Right cardiac atrium (tissue), 5 donors: ENCODE measurements at regions not wholly inside any gene's neighbourhood (a gene's known extent, or its start where the extent isn't known, plus 50 kb on each side); places are given as distances from the start of the nearest gene placed in this dataset.

Experiments used
- ATAC-seq, 2 donors: fragments of 200-7000 bp; cut with Tn5 transposase; one replicate each; pipeline versions ENCODE4 v1.8.0 to v1.9.1; 2020; ENCODE audit warnings: moderate library complexity in 2 of 2, mild to moderate bottlenecking in 1 of 2
- DNase-seq, 3 donors: peaks; one replicate each; pipeline ENCODE4 v3.0.0-alpha.2; 2020
- H3K27ac ChIP-seq: one replicate; pipeline ENCODE4 v1.5.1; 2013; ENCODE audit warnings: mild to moderate bottlenecking, low read length, control low read depth, moderate library complexity
- H3K27me3 ChIP-seq: one replicate; pipeline ENCODE4 v1.6.1; 2013; ENCODE audit not compliant: control insufficient read depth, insufficient read depth
- H3K4me1 ChIP-seq: one replicate; pipeline ENCODE4 v1.6.1; 2013; ENCODE audit warnings: low read length; ENCODE audit not compliant: control insufficient read depth, insufficient read depth
- H3K4me3 ChIP-seq: one replicate; pipeline ENCODE4 v1.5.1; 2013; ENCODE audit warnings: low read length, control low read depth
- H3K9me3 ChIP-seq: one replicate; pipeline ENCODE4 v1.6.1; 2013; ENCODE audit warnings: low read length; ENCODE audit not compliant: control insufficient read depth
- WGBS: extraction: QIAGEN DNeasy Blood & Tissue Kit; methylation state at CpG from one replicate; pipeline ENCODE4 v1.1.7; 2013; 5-methylcytosine and 5-hydroxymethylcytosine counted together
- intact Hi-C, 4 donors: fragments of 100-400 bp; cut with DNase I; formaldehyde crosslinking; loops; one replicate each; pipeline versions ENCODE4 v1.11.0 to v1.14.0; 2022 to 2023
- donor health status: healthy with polysubstance abuse.
- donor health status: DM: no; HTN: yes; CAD: no.
- donor health status: DM: no; HTN: no; CAD: no.
- donor health status: DM: no; HTN: yes; CAD: no; lungs with severe emphysema.
- donor health status: DM: yes; HTN: yes; CAD: no.

DNA sequence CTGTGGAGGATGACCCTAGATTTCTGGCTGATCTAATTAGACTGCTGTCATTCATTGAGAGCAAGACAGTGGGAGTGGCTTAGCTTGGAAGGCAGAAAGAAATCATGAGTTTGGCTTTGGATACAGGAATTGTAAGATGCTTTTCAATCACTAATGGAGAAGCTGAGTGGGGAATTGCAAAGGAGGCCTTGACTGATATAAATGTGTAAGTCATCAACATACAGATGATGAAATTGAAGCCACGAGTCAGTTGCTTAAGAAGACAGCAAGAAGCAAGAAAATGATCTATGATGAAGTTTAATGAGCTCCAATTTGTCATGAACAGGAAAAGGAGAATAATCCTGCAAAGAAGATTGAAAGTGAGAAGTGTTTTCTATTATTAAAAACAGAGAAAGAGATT lies 136.7 kb upstream of the C1QTNF7 start:
- no peak overlapping the region for H3K4me3 ChIP-seq
- H3K27ac ChIP-seq = no peak overlapping the region
- no peaks in the 10 kb centered on the region for H3K27me3 ChIP-seq
- ATAC-seq (no peak), DNase-seq (no peak)
- no peaks in the 10 kb centered on the region for H3K4me1 ChIP-seq
- WGBS = 65% methylated on average over 1 of the region's 1 CpG
- H3K9me3 ChIP-seq = no peaks in the 10 kb centered on the region
- intact Hi-C loops = no loop called here

DNA sequence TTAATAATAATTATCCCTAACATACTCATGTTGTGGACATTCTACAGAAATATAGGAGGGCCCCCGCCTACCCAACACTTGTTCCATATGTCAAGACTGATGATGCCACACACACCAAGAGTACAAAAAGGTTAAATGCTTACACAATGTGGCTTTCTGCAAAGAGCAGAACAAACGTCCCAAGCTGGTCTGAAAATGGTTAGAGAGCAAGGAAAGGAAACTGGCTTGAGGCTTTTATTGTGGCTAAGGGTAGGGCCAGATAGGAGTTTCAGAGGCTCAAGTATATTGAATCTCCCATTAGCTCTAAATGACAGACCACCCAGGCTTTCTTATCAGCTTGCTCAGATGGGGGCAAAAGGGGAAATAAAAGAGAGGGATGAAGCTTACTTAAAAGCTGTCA lies 134.1 kb upstream of the C1QTNF7 start:
- Histone ChIP-seq H3K27ac (no peak overlapping the region), H3K27me3 (no peaks in the 10 kb centered on the region), H3K9me3 (no peaks in the 10 kb centered on the region), H3K4me1 (no peaks in the 10 kb centered on the region), H3K4me3 (no peak overlapping the region)
- 59% methylated on average over 2 of the region's 2 CpGs for WGBS
- intact Hi-C loops = no loop called here
- ATAC-seq (no peak), DNase-seq (no peak)

DNA sequence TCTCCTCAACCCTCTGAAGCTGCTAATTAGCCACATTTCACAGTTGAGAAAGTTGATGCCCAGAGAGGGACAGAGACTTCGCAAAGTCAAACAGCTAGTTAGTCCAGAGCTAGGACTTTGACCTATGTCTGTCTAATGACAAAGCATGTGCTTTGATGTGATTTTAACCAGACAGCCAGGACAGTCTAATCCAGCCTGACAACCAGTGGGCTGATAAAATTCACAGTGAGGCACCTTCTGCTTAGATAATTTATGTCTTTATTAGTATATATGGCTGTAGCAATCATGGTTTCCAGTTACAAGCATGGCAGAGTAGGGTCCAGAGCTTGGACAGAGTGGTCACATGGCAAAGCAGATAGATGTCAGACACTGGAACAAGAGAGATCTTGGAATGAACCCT lies 133.6 kb upstream of the C1QTNF7 start:
- ATAC-seq (no peak), DNase-seq (no peak)
- H3K27me3 ChIP-seq = no peaks in the 10 kb centered on the region
- intact Hi-C loops = no loop called here
- no peaks in the 10 kb centered on the region for H3K4me1 ChIP-seq
- WGBS = 89% methylated on average over 1 of the region's 1 CpG
- H3K4me3 ChIP-seq = no peak overlapping the region
- no peak overlapping the region for H3K27ac ChIP-seq
- no peaks in the 10 kb centered on the region for H3K9me3 ChIP-seq

GRCh38 chr4:15294832-15295231 lies 133.0 kb upstream of the C1QTNF7 start:
- Histone ChIP-seq H3K9me3 (no peaks in the 10 kb centered on the region), H3K27ac (no peak overlapping the region), H3K4me3 (no peak overlapping the region), H3K4me1 (no peaks in the 10 kb centered on the region), H3K27me3 (no peaks in the 10 kb centered on the region)
- intact Hi-C loops = no loop called here
- ATAC-seq = no peak
- no peak for DNase-seq
- WGBS = 31% methylated on average over 4 of the region's 4 CpGs

- 55% methylated on average over 8 of the region's 8 CpGs for WGBS
- no peak overlapping the region for H3K27ac ChIP-seq
Measured at GRCh38 chr4:15295421-15296162, 132.2 kb upstream of the C1QTNF7 start.

GRCh38 chr4:15297344-15297743 lies 130.5 kb upstream of the C1QTNF7 start:
- no peak for DNase-seq
- ATAC-seq = no peak
- intact Hi-C loops = no loop called here
- no peaks in the 10 kb centered on the region for H3K4me1 ChIP-seq
- no peak overlapping the region for H3K27ac ChIP-seq
- H3K27me3 ChIP-seq = no peaks in the 10 kb centered on the region
- no peaks in the 10 kb centered on the region for H3K9me3 ChIP-seq
- H3K4me3 ChIP-seq = no peak overlapping the region
- 90% methylated on average over 3 of the region's 3 CpGs for WGBS

More at GRCh38 chr4:15295421-15296162, 132.2 kb upstream of the C1QTNF7 start:
- Histone ChIP-seq H3K27me3 (no peaks in the 10 kb centered on the region), H3K4me1 (no peaks in the 10 kb centered on the region), H3K4me3 (no peak overlapping the region), H3K9me3 (no peaks in the 10 kb centered on the region)
- intact Hi-C loops = no loop called here
- ATAC-seq = no peak
- DNase-seq = no peak

- intact Hi-C loops = no loop called here
- DNase-seq (no peak), ATAC-seq (no peak)
- H3K27ac ChIP-seq = no peak overlapping the region
- WGBS = 71% methylated on average over 2 of the region's 2 CpGs
- no peaks in the 10 kb centered on the region for H3K4me1 ChIP-seq
- H3K4me3 ChIP-seq = no peak overlapping the region
- H3K27me3 ChIP-seq = no peaks in the 10 kb centered on the region
- no peaks in the 10 kb centered on the region for H3K9me3 ChIP-seq
Measured at GRCh38 chr4:15299627-15300026, 128.2 kb upstream of the C1QTNF7 start.

GRCh38 chr4:15303052-15303641 lies 124.7 kb upstream of the C1QTNF7 start:
- no peaks in the 10 kb centered on the region for H3K4me1 ChIP-seq
- H3K9me3 ChIP-seq = no peaks in the 10 kb centered on the region
- WGBS = 50% methylated on average over 2 of the region's 2 CpGs
- ATAC-seq = no peak
- H3K27me3 ChIP-seq = no peaks in the 10 kb centered on the region
- no peak overlapping the region for H3K27ac ChIP-seq
- DNase-seq = no peak
- intact Hi-C loops = no loop called here
- H3K4me3 ChIP-seq = no peak overlapping the region

- Histone ChIP-seq H3K27me3 (no peaks in the 10 kb centered on the region), H3K9me3 (no peaks in the 10 kb centered on the region), H3K4me3 (no peak overlapping the region), H3K4me1 (no peaks in the 10 kb centered on the region), H3K27ac (no peak overlapping the region)
- no peak for DNase-seq
- intact Hi-C loops = no loop called here
- ATAC-seq = no peak
- 66% methylated on average over 3 of the region's 3 CpGs for WGBS
Measured at GRCh38 chr4:15314974-15315373, 112.9 kb upstream of the C1QTNF7 start.

DNA sequence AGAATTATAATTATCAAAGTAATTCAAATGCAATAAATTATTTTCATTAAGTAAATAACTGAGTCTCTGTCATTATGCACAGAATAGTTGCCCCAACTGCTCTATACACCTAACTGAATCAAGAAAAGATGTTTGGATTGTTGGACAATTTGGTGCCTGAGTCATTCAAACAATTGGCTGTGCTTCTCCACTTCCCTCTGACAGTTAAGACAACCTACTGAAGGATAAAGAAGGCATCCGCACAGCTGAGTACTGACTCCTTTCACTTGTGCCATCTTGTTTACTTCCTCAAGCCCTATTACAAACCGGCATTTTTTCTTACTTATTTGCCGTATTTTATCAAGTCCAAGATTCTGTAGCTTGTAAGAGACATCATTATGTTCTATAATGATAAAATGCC lies 110.6 kb upstream of the C1QTNF7 start:
- H3K4me1 ChIP-seq = no peaks in the 10 kb centered on the region
- no peak for DNase-seq
- H3K27ac ChIP-seq = no peak overlapping the region
- no peak overlapping the region for H3K4me3 ChIP-seq
- WGBS = 74% methylated on average over 3 of the region's 3 CpGs
- intact Hi-C loops = no loop called here
- ATAC-seq = no peak
- H3K9me3 ChIP-seq = no peaks in the 10 kb centered on the region
- no peaks in the 10 kb centered on the region for H3K27me3 ChIP-seq

- no peaks in the 10 kb centered on the region for H3K4me1 ChIP-seq
- DNase-seq = no peak
- ATAC-seq = no peak
- H3K9me3 ChIP-seq = no peaks in the 10 kb centered on the region
- no peaks in the 10 kb centered on the region for H3K27me3 ChIP-seq
- no peak overlapping the region for H3K4me3 ChIP-seq
- intact Hi-C loops = no loop called here
- 83% methylated on average over 4 of the region's 4 CpGs for WGBS
- no peak overlapping the region for H3K27ac ChIP-seq
Measured at GRCh38 chr4:15318621-15319348, 109.0 kb upstream of the C1QTNF7 start.
